DOHH2 (cell line): ENCODE measurements at regions not wholly inside any gene's neighbourhood (a gene's known extent, or its start where the extent isn't known, plus 50 kb on each side); places are given as distances from the start of the nearest gene placed in this dataset.

Experiments
- H3F3A ChIP-seq: fragments of 200-600 bp; sonication (generic), shearing (Covaris generic); 2 replicates; pipeline ENCODE4 v1.6.0; 2016; ENCODE audit warnings: antibody characterized with exemption, mild to moderate bottlenecking; ENCODE audit not compliant: control insufficient read depth, insufficient read depth
- H3K27ac ChIP-seq: fragments of 200-600 bp; sonication (generic); 2 replicates; pipeline ENCODE4 v1.5.1; 2014; ENCODE audit warnings: low read depth, mild to moderate bottlenecking, low read length, moderate library complexity
- H3K27me3 ChIP-seq: fragments of 200-600 bp; sonication (generic); 2 replicates; pipeline ENCODE4 v1.6.1; 2014; ENCODE audit warnings: mild to moderate bottlenecking, low read length, mixed read lengths; ENCODE audit not compliant: control insufficient read depth
- H3K36me3 ChIP-seq: fragments of 200-600 bp; sonication (generic); 2 replicates; pipeline ENCODE4 v1.6.1; 2014; ENCODE audit warnings: mild to moderate bottlenecking, low read length, moderate library complexity, mixed read lengths; ENCODE audit not compliant: control insufficient read depth
- H3K4me1 ChIP-seq: fragments of 200-600 bp; sonication (generic); 2 replicates; pipeline ENCODE4 v1.6.1; 2014; ENCODE audit warnings: mild to moderate bottlenecking, low read length, mixed read lengths; ENCODE audit not compliant: control insufficient read depth
- H3K4me2 ChIP-seq: fragments of 200-600 bp; sonication (generic); 2 replicates; pipeline ENCODE4 v1.6.0; 2014; ENCODE audit warnings: mild to moderate bottlenecking, low read length, moderate library complexity
- H3K4me3 ChIP-seq: fragments of 200-600 bp; sonication (generic); 2 replicates; pipeline ENCODE4 v1.5.1; 2014; ENCODE audit warnings: mild to moderate bottlenecking, low read length, mixed read lengths
- H3K79me2 ChIP-seq: fragments of 200-600 bp; sonication (generic); 2 replicates; pipeline ENCODE4 v1.6.1; 2014; ENCODE audit warnings: mild to moderate bottlenecking, low read length, mixed read lengths; ENCODE audit not compliant: control insufficient read depth
- H3K9me2 ChIP-seq: fragments of 200-600 bp; sonication (generic); replicated peaks from 2 replicates; pipeline ENCODE4 v1.6.1; 2014; ENCODE audit warnings: mild to moderate bottlenecking, low read length, mixed read lengths; ENCODE audit not compliant: control insufficient read depth
- H3K9me3 ChIP-seq: fragments of 200-600 bp; sonication (generic); 2 replicates; pipeline ENCODE4 v1.6.1; 2014; ENCODE audit warnings: antibody characterized with exemption, low read length, mixed read lengths; ENCODE audit not compliant: control insufficient read depth, insufficient read depth
- H4K20me1 ChIP-seq: fragments of 200-600 bp; sonication (generic); 2 replicates; pipeline ENCODE4 v1.6.0; 2014; ENCODE audit warnings: low read depth, mild to moderate bottlenecking, antibody characterized with exemption, low read length, moderate library complexity; ENCODE audit not compliant: control insufficient read depth, insufficient read depth
- CTCF ChIP-seq: fragments of 200-600 bp; sonication (generic); IDR thresholded peaks from one replicate; pipeline ENCODE4 v1.5.1; 2014; ENCODE audit warnings: antibody characterized with exemption, mild to moderate bottlenecking, low read depth, low read length; ENCODE audit not compliant: poor library complexity, severe bottlenecking
- EZH2phosphoT487 ChIP-seq: fragments of 200-600 bp; sonication (generic); IDR thresholded peaks from 2 replicates; pipeline ENCODE4 v1.6.1; 2017; ENCODE audit warnings: borderline replicate concordance, mild to moderate bottlenecking, antibody characterized with exemption, low read length, moderate library complexity, mixed read lengths

- Histone ChIP-seq H3K4me1 (no peaks in the 10 kb centered on the region), H3K4me3 (no peak overlapping the region), H3K36me3 (no peaks in the 10 kb centered on the region), H3K9me2 (no peaks in the 10 kb centered on the region), H3K27ac (no peak overlapping the region), H3K4me2 (no peak overlapping the region), H4K20me1 (no peaks in the 10 kb centered on the region), H3F3A (no peaks in the 10 kb centered on the region), H3K79me2 (no peaks in the 10 kb centered on the region), H3K9me3 (no peaks in the 10 kb centered on the region), H3K27me3 (no peaks in the 10 kb centered on the region)
- no peak for TF ChIP-seq CTCF
- no peak for TF ChIP-seq EZH2phosphoT487
Measured at GRCh38 chr7:42492920-42493319, 255.9 kb upstream of the GLI3 start.

- TF ChIP-seq EZH2phosphoT487 (no peak), CTCF (no peak)
- no peaks in the 10 kb centered on the region for H3K9me3 ChIP-seq
- H3K4me3 ChIP-seq, result no peak overlapping the region
- H3K9me2 ChIP-seq, result no peaks in the 10 kb centered on the region
- H3K27ac ChIP-seq, result no peak overlapping the region
- H3K79me2 ChIP-seq, result no peaks in the 10 kb centered on the region
- H3K4me1 ChIP-seq, result no peaks in the 10 kb centered on the region
- H4K20me1 ChIP-seq, result no peaks in the 10 kb centered on the region
- H3K27me3 ChIP-seq, result no peaks in the 10 kb centered on the region
- H3F3A ChIP-seq, result no peaks in the 10 kb centered on the region
- H3K4me2 ChIP-seq, result no peak overlapping the region
- H3K36me3 ChIP-seq, result no peaks in the 10 kb centered on the region
Measured at GRCh38 chr7:42491106-42491505, 254.1 kb upstream of the GLI3 start.

DNA sequence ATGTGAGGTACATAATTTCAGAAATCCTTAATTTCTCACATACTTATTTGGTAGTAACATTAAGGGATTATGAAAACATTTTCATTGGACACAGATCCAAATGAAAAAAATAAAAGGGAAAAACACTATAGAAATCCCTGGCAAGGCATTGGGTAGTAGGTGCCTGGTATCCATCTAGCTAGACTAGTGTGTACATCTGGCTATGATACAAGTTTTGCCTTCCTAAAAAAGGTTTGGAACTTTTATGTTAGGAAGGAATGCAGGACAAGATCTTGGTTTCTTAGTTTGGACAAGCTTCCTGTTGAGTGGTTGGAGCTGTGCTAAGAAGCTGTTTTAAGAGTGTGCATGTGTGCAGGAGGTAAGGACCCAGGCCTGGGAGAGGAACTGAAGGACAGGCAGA is 252.3 kb upstream of the GLI3 start:
- Histone ChIP-seq H3K9me3 (no peaks in the 10 kb centered on the region), H3F3A (no peaks in the 10 kb centered on the region), H3K79me2 (no peaks in the 10 kb centered on the region), H3K4me3 (no peak overlapping the region), H3K4me2 (no peak overlapping the region), H3K27me3 (no peaks in the 10 kb centered on the region), H3K36me3 (no peaks in the 10 kb centered on the region), H3K9me2 (no peaks in the 10 kb centered on the region), H3K4me1 (no peaks in the 10 kb centered on the region), H4K20me1 (no peaks in the 10 kb centered on the region), H3K27ac (no peak overlapping the region)
- no peak for TF ChIP-seq CTCF
- TF ChIP-seq EZH2phosphoT487, result no peak

DNA sequence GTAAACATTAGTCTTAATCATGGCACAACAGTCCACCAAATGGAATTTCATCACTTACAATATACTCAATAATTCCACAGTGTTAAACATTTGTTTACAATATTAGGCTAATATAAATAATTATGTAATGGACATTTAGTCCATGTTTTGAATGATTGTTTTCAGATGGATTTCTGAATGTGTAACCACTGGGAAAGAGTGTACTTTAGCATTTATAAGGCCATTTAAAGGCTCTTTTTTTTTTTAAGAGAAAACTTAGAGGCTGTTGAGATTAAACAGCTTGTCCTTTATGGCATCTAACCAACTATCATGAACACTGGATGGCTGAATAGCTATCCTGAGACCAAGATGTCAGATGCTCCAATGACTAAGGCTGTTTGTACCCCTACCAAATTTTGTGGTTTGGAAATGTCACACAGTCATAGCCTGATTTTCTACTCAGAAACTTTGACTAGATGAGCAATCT is 248.3 kb upstream of the GLI3 start:
- TF ChIP-seq CTCF (no peak), EZH2phosphoT487 (no peak)
- Histone ChIP-seq H4K20me1 (no peaks in the 10 kb centered on the region), H3K9me3 (no peaks in the 10 kb centered on the region), H3K4me2 (no peak overlapping the region), H3K79me2 (no peaks in the 10 kb centered on the region), H3K4me3 (no peak overlapping the region), H3K27me3 (peaks cover 4% of the 10 kb centered on the region; the same call in 1 of the 2 replicates), H3K4me1 (no peaks in the 10 kb centered on the region), H3K36me3 (no peaks in the 10 kb centered on the region), H3K9me2 (no peaks in the 10 kb centered on the region), H3K27ac (no peak overlapping the region), H3F3A (no peaks in the 10 kb centered on the region)
